ENCODE measurements at regions not wholly inside any gene's neighbourhood (a gene's known extent, or its start where the extent isn't known, plus 50 kb on each side); places are given as distances from the start of the nearest gene placed in this dataset.

DNA sequence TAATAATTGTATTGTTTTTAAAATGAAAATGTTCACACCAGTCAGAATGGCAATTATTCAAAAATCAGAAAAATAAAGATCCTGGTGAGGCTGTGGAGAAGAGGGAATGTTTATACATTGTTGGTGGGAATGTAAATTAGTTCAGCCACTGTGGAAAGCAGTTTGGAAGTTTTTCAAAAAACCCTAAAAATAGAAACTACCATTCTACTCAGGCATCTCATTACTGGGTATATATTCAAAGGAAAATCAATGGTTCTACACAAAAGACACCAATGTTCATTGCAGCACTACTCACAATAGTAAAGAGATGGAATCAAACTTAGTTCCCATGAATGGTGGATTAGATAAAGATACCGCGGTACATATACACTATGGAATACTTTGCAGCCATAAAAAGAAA, 461.5 kb upstream of the ADGRB3 start:
- Histone ChIP-seq H3K4me2 (no peak overlapping the region), H3K9me3 (no peaks in the 10 kb centered on the region), H3K4me3 (no peak overlapping the region), H3K4me1 (no peaks in the 10 kb centered on the region), H3K27ac (no peak overlapping the region)
- ChIA-PET CTCF (no interaction called here), POLR2A (no interaction called here)
- no peak for FAIRE-seq
- no peak for TF ChIP-seq EP300 (IDR thresholded peaks at IDR 0.05)
- no peak for TF ChIP-seq FOXS1 (CRISPR knock-in tag; IDR thresholded peaks at IDR 0.05)
- no peak for TF ChIP-seq FOSB (CRISPR knock-in tag; IDR thresholded peaks at IDR 0.05)
- no peak for TF ChIP-seq EHMT2 (IDR thresholded peaks at IDR 0.05; ENCODE audit: low read depth)
- no peak for TF ChIP-seq POLR2A (IDR thresholded peaks at IDR 0.05; ENCODE audit: low read length)
- no peak for TF ChIP-seq RFX5 (IDR thresholded peaks at IDR 0.05)
- no peak for TF ChIP-seq E2F6 (IDR thresholded peaks at IDR 0.05; ENCODE audit: borderline replicate concordance, low read depth)
- TF ChIP-seq ESRRA (IDR thresholded peaks at IDR 0.05; ENCODE audit: borderline replicate concordance, low read length) = no peak
- no peak for TF ChIP-seq REST (IDR thresholded peaks at IDR 0.05)
- TF ChIP-seq, protein P1, sequence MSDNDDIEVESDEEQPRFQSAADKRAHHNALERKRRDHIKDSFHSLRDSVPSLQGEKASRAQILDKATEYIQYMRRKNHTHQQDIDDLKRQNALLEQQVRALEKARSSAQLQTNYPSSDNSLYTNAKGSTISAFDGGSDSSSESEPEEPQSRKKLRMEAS (IDR thresholded peaks at IDR 0.05) = no peak
- TF ChIP-seq, protein P2, sequence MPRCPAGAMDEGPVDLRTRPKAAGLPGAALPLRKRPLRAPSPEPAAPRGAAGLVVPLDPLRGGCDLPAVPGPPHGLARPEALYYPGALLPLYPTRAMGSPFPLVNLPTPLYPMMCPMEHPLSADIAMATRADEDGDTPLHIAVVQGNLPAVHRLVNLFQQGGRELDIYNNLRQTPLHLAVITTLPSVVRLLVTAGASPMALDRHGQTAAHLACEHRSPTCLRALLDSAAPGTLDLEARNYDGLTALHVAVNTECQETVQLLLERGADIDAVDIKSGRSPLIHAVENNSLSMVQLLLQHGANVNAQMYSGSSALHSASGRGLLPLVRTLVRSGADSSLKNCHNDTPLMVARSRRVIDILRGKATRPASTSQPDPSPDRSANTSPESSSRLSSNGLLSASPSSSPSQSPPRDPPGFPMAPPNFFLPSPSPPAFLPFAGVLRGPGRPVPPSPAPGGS (IDR thresholded peaks at IDR 0.05) = no peak
- TF ChIP-seq USF2 (IDR thresholded peaks at IDR 0.05) = no peak
- TF ChIP-seq CBX2 (IDR thresholded peaks at IDR 0.05; ENCODE audit: borderline replicate concordance, low read depth) = no peak
- TF ChIP-seq CHD4 (IDR thresholded peaks at IDR 0.05; ENCODE audit: borderline replicate concordance) = no peak
- WGBS (ENCODE audit: missing lambda C conversion rate) = 75% methylated on average over 2 of the region's 2 CpGs
- no peak for DNase-seq (ENCODE audit: low read depth in 1 of 2, low spot score in 1 of 2)
- ATAC-seq = no peak

- ATAC-seq (no peak), FAIRE-seq (no peak), DNase-seq (ENCODE audit: low read depth in 1 of 2, low spot score in 1 of 2) (no peak)
- no peak overlapping the region for H3K27ac ChIP-seq
- no peaks in the 10 kb centered on the region for H3K9me3 ChIP-seq
- no peak overlapping the region for H3K4me3 ChIP-seq
- WGBS (ENCODE audit: missing lambda C conversion rate) = 4% methylated on average over 1 of the region's 1 CpG
- no peaks in the 10 kb centered on the region for H3K4me1 ChIP-seq
- POLR2A ChIA-PET = no interaction called here
- CTCF ChIA-PET = no interaction called here
- no peak for TF ChIP-seq FOXS1 (CRISPR knock-in tag; IDR thresholded peaks at IDR 0.05)
- no peak for TF ChIP-seq CBX2 (IDR thresholded peaks at IDR 0.05; ENCODE audit: borderline replicate concordance, low read depth)
- TF ChIP-seq ZNF302 (CRISPR knock-in tag; IDR thresholded peaks at IDR 0.05) = no peak
- no peak for TF ChIP-seq FOSL2 (IDR thresholded peaks at IDR 0.05)
- no peak for TF ChIP-seq FOSL2 (CRISPR knock-in tag; IDR thresholded peaks at IDR 0.05)
- no peak for TF ChIP-seq ZFP36 (IDR thresholded peaks at IDR 0.05; ENCODE audit: borderline replicate concordance, partially characterized antibody)
- no peak for TF ChIP-seq MYC (IDR thresholded peaks at IDR 0.05; ENCODE audit: borderline replicate concordance, low read length)
- TF ChIP-seq ZC3H11A (IDR thresholded peaks at IDR 0.05) = no peak
- no peak for TF ChIP-seq HOXA7 (CRISPR knock-in tag; IDR thresholded peaks at IDR 0.05)
- H3K4me2 ChIP-seq = no peak overlapping the region
Observed at GRCh38 chr6:68169922-68170321, 465.2 kb upstream of the ADGRB3 start.

Data from A549 (cell line).